ENCODE measurements at regions not wholly inside any gene's neighbourhood (a gene's known extent, or its start where the extent isn't known, plus 50 kb on each side); places are given as distances from the start of the nearest gene placed in this dataset.

DNA sequence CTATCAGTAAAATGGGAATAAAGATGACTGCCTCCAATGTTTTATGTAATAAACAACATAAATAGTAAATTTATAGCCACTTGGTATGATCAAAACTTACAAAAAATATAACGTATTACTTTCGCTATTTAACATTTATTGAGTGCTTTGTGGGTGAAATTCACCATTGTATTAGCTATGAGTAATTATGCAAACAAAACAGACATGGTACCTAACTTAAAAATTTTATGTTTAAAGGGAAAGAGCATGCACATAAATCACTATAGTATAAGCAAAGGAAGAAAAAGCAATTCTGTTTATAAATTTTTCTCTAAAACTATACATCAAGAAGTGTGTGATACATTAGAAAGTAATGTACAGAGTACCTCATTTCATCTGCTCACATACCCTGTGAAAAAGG, 1046.2 kb downstream of the NCAM2 start:
- TF ChIP-seq, protein P1, sequence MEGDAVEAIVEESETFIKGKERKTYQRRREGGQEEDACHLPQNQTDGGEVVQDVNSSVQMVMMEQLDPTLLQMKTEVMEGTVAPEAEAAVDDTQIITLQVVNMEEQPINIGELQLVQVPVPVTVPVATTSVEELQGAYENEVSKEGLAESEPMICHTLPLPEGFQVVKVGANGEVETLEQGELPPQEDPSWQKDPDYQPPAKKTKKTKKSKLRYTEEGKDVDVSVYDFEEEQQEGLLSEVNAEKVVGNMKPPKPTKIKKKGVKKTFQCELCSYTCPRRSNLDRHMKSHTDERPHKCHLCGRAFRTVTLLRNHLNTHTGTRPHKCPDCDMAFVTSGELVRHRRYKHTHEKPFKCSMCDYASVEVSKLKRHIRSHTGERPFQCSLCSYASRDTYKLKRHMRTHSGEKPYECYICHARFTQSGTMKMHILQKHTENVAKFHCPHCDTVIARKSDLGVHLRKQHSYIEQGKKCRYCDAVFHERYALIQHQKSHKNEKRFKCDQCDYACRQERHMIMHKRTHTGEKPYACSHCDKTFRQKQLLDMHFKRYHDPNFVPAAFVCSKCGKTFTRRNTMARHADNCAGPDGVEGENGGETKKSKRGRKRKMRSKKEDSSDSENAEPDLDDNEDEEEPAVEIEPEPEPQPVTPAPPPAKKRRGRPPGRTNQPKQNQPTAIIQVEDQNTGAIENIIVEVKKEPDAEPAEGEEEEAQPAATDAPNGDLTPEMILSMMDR (IDR thresholded peaks at IDR 0.05; ENCODE audit: extremely low read depth, insufficient read depth, missing control alignments) = no peak
- in situ Hi-C loops (cut with MboI; ENCODE audit: low pct_unique_long_range_greater_than_20kb, low sequenced_read_pairs, unreplicated experiment) = no loop called here
- DNase-seq (ENCODE audit: low spot score) = no peak

DNA sequence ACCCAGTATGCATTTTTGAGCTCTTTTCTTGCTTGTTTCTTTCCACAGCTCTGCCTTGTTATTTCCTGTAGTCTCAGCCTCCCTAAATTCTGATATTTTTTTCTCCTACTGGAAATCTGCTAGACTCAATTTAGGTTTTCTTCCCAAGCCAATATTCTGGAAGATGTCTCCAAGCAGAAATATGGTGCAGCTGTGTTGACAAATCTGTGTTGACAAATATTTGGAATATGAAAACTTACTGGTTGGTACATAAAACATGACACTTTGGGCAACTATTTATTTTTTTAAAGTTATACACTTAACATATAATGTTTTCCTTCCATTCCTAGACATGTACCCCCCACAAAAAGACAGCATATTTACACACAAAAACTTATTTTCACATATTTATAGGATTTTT, 1048.4 kb downstream of the NCAM2 start:
- TF ChIP-seq, protein P1 (IDR thresholded peaks at IDR 0.05; ENCODE audit: extremely low read depth, insufficient read depth, missing control alignments) = no peak
- in situ Hi-C loops (cut with MboI; ENCODE audit: low pct_unique_long_range_greater_than_20kb, low sequenced_read_pairs, unreplicated experiment) = no loop called here
- DNase-seq (ENCODE audit: low spot score) = no peak

DNA sequence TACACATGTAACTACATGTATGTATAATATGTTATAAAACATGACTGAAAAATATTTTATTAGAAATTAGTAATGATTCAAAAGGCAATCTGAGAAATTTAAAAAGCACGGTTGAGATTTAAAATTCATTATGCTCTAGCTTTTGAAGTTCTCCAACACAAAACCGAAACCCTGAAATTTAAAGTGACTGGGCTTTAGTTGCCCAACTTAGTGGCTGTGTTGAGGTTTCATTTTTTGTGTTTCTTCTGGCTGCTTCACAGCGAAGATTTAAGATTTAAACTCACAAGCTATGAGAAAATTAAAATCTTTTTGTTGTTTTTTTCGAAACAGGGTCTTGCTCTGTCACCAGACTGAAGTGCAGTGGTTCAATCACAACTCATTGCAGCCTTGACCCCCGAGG, 1058.7 kb downstream of the NCAM2 start:
- TF ChIP-seq, protein P1 (IDR thresholded peaks at IDR 0.05; ENCODE audit: extremely low read depth, insufficient read depth, missing control alignments) = no peak
- no peak for DNase-seq (ENCODE audit: low spot score)
- in situ Hi-C loops (cut with MboI; ENCODE audit: low pct_unique_long_range_greater_than_20kb, low sequenced_read_pairs, unreplicated experiment) = no loop called here

DNA sequence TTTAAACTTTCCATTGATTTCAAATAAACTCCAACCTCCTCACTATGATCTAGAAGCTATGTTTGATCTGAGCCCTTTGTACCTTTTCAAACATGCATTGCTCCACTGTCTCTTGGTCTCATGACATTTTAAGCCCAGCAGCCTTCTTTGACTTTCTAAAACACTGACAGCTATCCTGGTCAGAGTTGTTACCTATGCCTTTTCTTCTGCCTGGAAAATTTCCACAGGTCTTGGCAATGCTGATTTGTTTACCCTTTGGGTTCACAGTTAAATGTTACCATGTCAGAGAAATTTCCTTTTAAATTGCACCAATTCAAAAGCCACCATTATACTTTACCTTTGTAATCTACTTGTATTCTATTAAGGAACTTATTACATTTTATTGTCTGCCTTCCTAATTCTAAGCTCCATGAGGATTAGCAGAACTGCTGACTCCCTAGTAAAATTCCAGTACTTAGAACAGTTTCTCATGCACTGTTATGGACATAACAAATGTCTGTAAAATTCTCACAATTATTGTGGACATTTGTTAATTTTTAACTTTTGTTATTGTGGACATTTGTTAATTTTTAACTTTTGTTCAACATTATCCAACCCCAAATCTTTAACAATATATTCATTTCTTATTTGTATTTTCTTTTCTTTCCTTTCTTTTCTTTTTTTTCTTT, 1064.4 kb downstream of the NCAM2 start:
- TF ChIP-seq, protein P1 (IDR thresholded peaks at IDR 0.05; ENCODE audit: extremely low read depth, insufficient read depth, missing control alignments) = no peak
- in situ Hi-C loops (cut with MboI; ENCODE audit: low pct_unique_long_range_greater_than_20kb, low sequenced_read_pairs, unreplicated experiment) = no loop called here
- no peak for DNase-seq (ENCODE audit: low spot score)

DNA sequence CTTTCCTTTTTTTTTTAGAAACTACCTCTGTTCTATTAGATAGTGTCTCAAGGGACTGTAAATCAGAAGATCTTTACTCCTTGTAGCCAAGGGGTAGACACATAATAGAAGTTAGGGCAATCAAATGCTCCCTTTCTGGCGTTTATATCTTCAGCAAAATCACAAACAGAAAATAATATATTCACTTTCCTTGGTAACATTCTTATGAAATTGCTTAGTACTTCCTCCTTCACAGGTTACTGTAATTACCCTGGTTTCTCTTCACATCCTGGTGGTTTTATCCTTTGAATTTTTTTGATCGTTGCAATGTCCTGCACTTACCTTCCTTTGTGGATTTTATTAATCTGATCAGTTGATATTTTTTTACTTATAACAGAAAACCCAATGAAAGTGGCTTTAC, 1064.9 kb downstream of the NCAM2 start:
- in situ Hi-C loops (cut with MboI; ENCODE audit: low pct_unique_long_range_greater_than_20kb, low sequenced_read_pairs, unreplicated experiment) = no loop called here
- DNase-seq (ENCODE audit: low spot score) = no peak

DNA sequence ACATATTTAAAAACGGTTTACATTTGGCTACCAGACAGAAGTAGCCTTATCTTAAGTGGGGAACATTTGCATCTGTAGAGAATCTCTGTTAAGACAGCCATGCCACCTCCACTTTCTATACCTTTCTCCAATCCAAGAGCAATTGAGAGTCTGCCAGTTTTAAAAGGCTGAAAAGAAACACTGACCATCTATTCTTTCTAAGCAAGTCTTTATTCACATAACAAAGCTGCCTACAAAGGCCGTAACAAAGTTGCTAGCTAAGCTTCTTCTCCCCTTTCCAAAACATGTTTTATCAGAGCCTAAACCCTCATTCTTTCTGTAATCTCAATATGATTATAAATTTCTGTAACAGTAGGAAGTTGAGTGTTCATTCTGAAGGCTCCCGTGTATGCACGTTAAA, 1078.3 kb downstream of the NCAM2 start:
- in situ Hi-C loops (cut with MboI; ENCODE audit: low pct_unique_long_range_greater_than_20kb, low sequenced_read_pairs, unreplicated experiment) = no loop called here
- no peak for DNase-seq (ENCODE audit: low spot score)
- TF ChIP-seq, protein P1 (IDR thresholded peaks at IDR 0.05; ENCODE audit: extremely low read depth, insufficient read depth, missing control alignments) = no peak

More for the DNA sequence above, 1064.9 kb downstream of the NCAM2 start:
- TF ChIP-seq, protein P1 (IDR thresholded peaks at IDR 0.05; ENCODE audit: extremely low read depth, insufficient read depth, missing control alignments) = no peak
